ENCODE measurements at regions not wholly inside any gene's neighbourhood (a gene's known extent, or its start where the extent isn't known, plus 50 kb on each side); places are given as distances from the start of the nearest gene placed in this dataset.

- TF ChIP-seq POLR2AphosphoS5 (IDR thresholded peaks at IDR 0.05; ENCODE audit: low read depth), result no peak
- no peak for TF ChIP-seq CREB1 (CRISPR knock-in tag; IDR thresholded peaks at IDR 0.05; ENCODE audit: low read depth)
- no peak for TF ChIP-seq REST (IDR thresholded peaks at IDR 0.05; ENCODE audit: unreplicated experiment)
- no peak for TF ChIP-seq ETS1 (IDR thresholded peaks at IDR 0.05)
- TF ChIP-seq EZH2 (IDR thresholded peaks at IDR 0.05; ENCODE audit: low read depth, unreplicated experiment), result no peak
These were observed 765.4 kb upstream of the ANO3 start (continued) for GRCh38 chr11:25566298-25567200.

GRCh38 chr11:25576320-25576719, 755.6 kb upstream of the ANO3 start:
- no peaks in the 10 kb centered on the region for H3F3A ChIP-seq (replicated peaks; ENCODE audit: low read depth)
- H3K9me2 ChIP-seq (ENCODE audit: insufficient read depth), result no peaks in the 10 kb centered on the region
- no peak overlapping the region for H3K27ac ChIP-seq (ENCODE audit: low read depth)
- H3K4me1 ChIP-seq (ENCODE audit: insufficient read depth), result peaks cover 50% of the 10 kb centered on the region
- no peaks in the 10 kb centered on the region for H3K79me2 ChIP-seq (replicated peaks; ENCODE audit: insufficient read depth)
- H3K27me3 ChIP-seq (ENCODE audit: insufficient read depth), result no peaks in the 10 kb centered on the region
- Mint-ChIP-seq H3K27me3 (ENCODE audit: insufficient read depth, low read depth, poor library complexity) (peaks cover 1% of the 10 kb centered on the region), H3K4me1 (peaks cover 59% of the 10 kb centered on the region), H3K9me3 (no peaks in the 10 kb centered on the region), H3K27ac (no peak overlapping the region), H3K36me3 (ENCODE audit: low read depth) (no peaks in the 10 kb centered on the region), H3K4me3 (no peak overlapping the region)
- no peak overlapping the region for H2AFZ ChIP-seq
- ATAC-seq (no peak), DNase-seq (ENCODE audit: low spot score) (no peak)
- H3K36me3 ChIP-seq (ENCODE audit: insufficient read depth), result no peaks in the 10 kb centered on the region
- H4K20me1 ChIP-seq (replicated peaks; ENCODE audit: insufficient read depth), result no peaks in the 10 kb centered on the region
- H3K4me3 ChIP-seq, result no peak overlapping the region
- TF ChIP-seq ETS1 (IDR thresholded peaks at IDR 0.05) (no peak), CREB1 (CRISPR knock-in tag; IDR thresholded peaks at IDR 0.05; ENCODE audit: low read depth) (no peak), ZNF114 (CRISPR knock-in tag; IDR thresholded peaks at IDR 0.05) (no peak), EZH2 (IDR thresholded peaks at IDR 0.05; ENCODE audit: low read depth, unreplicated experiment) (no peak), ZNF331 (CRISPR knock-in tag; IDR thresholded peaks at IDR 0.05; ENCODE audit: low read depth) (no peak), POLR2AphosphoS5 (IDR thresholded peaks at IDR 0.05; ENCODE audit: low read depth) (no peak)
- no peak overlapping the region for H3K4me2 ChIP-seq

Measured in GM23338 (cell line).